OCI-LY3 (cell line): ENCODE measurements at regions not wholly inside any gene's neighbourhood (a gene's known extent, or its start where the extent isn't known, plus 50 kb on each side); places are given as distances from the start of the nearest gene placed in this dataset.

Experiments used
- EZH2phosphoT487 ChIP-seq: fragments of 200-600 bp; shearing (Covaris generic); IDR thresholded peaks from 2 replicates; pipeline ENCODE4 v1.6.1; 2018; ENCODE audit warnings: antibody characterized with exemption, mixed run types, low read depth
- TF ChIP-seq, protein P1 (sequence below): fragments of 200-600, 300-600 bp; sonication (generic); IDR thresholded peaks from 2 replicates; pipeline ENCODE4 v1.5.1; 2014; ENCODE audit warnings: antibody characterized with exemption, low read length, low read depth

DNA sequence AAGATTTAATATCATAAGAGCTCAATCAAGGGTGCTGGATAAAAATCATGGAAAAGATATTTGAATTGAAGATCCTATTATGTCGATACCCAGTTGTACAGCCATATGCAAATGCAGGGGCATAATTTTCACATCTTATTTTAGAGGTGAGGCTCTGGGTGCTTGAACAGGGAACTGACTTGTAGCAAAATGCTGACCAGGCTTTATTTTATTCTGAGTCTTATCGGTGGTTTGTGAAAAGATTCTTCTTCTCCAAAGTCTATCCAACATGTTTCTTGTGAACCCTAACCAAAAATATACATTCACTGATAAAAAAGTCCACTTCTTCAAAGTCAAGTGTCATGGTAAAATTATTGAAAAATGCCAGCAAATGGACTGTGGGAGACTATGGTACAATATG, 475.5 kb upstream of the NEGR1 start:
- TF ChIP-seq, protein P1, sequence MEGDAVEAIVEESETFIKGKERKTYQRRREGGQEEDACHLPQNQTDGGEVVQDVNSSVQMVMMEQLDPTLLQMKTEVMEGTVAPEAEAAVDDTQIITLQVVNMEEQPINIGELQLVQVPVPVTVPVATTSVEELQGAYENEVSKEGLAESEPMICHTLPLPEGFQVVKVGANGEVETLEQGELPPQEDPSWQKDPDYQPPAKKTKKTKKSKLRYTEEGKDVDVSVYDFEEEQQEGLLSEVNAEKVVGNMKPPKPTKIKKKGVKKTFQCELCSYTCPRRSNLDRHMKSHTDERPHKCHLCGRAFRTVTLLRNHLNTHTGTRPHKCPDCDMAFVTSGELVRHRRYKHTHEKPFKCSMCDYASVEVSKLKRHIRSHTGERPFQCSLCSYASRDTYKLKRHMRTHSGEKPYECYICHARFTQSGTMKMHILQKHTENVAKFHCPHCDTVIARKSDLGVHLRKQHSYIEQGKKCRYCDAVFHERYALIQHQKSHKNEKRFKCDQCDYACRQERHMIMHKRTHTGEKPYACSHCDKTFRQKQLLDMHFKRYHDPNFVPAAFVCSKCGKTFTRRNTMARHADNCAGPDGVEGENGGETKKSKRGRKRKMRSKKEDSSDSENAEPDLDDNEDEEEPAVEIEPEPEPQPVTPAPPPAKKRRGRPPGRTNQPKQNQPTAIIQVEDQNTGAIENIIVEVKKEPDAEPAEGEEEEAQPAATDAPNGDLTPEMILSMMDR, result no peak
- no peak for TF ChIP-seq EZH2phosphoT487
